Right lobe of liver (tissue), 6 donors: ENCODE measurements at regions not wholly inside any gene's neighbourhood (a gene's known extent, or its start where the extent isn't known, plus 50 kb on each side); places are given as distances from the start of the nearest gene placed in this dataset.

Source experiments
- ATAC-seq, 4 donors: fragments of 200-7000 bp; cut with Tn5 transposase; one replicate each; pipeline ENCODE4 v1.9.1; 2020; ENCODE audit warnings: mild to moderate bottlenecking in 4 of 4, moderate library complexity in 4 of 4
- DNase-seq, 3 donors: peaks; one replicate each; pipeline ENCODE4 v3.0.0-alpha.2; 2020
- H3K27ac ChIP-seq, 3 donors: fragments of 200-600 bp; one replicate each; pipeline ENCODE4 v1.8.0; 2022
- H3K27me3 ChIP-seq, 2 donors: fragments of 200-600 bp; one replicate each; pipeline ENCODE4 v1.8.0; 2022
- H3K36me3 ChIP-seq, 4 donors: fragments of 200-600 bp; sonication (generic) in 1 of 4; one replicate each; pipeline versions ENCODE4 v1.5.1 to v1.8.0; 2017 to 2022; ENCODE audit warnings: control low read depth in 1 of 4
- H3K4me1 ChIP-seq, 4 donors: fragments of 200-600 bp; sonication (generic) in 1 of 4; one replicate each; pipeline versions ENCODE4 v1.5.1 to v1.8.0; 2017 to 2022; ENCODE audit warnings: control low read depth in 1 of 4
- H3K4me3 ChIP-seq, 3 donors: fragments of 200-600 bp; one replicate each; pipeline ENCODE4 v1.8.0; 2022
- H3K9me3 ChIP-seq, 4 donors: fragments of 200-600 bp; sonication (generic) in 1 of 4; one replicate each; pipeline versions ENCODE4 v1.5.1 to v1.8.0; 2017 to 2022; ENCODE audit warnings: control low read depth in 1 of 4
- POLR2A ChIP-seq: fragments of 450-650 bp; IDR thresholded peaks from one replicate; pipeline ENCODE4 v1.6.1; 2017; ENCODE audit warnings: antibody characterized with exemption, mild to moderate bottlenecking
- WGBS: methylation state at CpG from one replicate; pipeline ENCODE4 v1.1.6; 2018; ENCODE audit warnings: low coverage, low lambda C conversion rate; ENCODE audit not compliant: insufficient coverage; ENCODE audit errors: missing lambda C conversion rate; 5-methylcytosine and 5-hydroxymethylcytosine counted together
- intact Hi-C, 2 donors: fragments of 100-400 bp; cut with DNase I; formaldehyde crosslinking; loops; one replicate each; pipeline versions ENCODE4 v1.11.2 to v1.14.1; 2022
- TF ChIP-seq, protein P1 (sequence below), 4 donors: fragments of 200-600 bp in 3 of 4; fragments of 450-650 bp in 1 of 4; IDR thresholded peaks; one replicate each; pipeline versions ENCODE4 v1.5.1 to v1.8.0; 2016 to 2022; ENCODE audit warnings: antibody characterized with exemption in 4 of 4, mild to moderate bottlenecking in 2 of 4
- donor health status: DM: no; HTN: yes; CAD: no.
- donor health status: DM: no; HTN: no; CAD: no.
- donor health status: DM: no; HTN: no; CAD: no.
- donor health status: DM: no; HTN: yes; CAD: no.
- donor health status: DM: no; HTN: yes; CAD: no.

GRCh38 chr14:66072190-66073084, 413.7 kb upstream of the CCDC196 start:
- H3K36me3 ChIP-seq, result no peaks in the 10 kb centered on the region
- ATAC-seq (no peak), DNase-seq (no peak)
- H3K27me3 ChIP-seq, result no peaks in the 10 kb centered on the region
- H3K9me3 ChIP-seq, result no peaks in the 10 kb centered on the region
- 78% methylated on average over 5 of the region's 5 CpGs for WGBS
- TF ChIP-seq POLR2A, result no peak
- TF ChIP-seq, protein P1, sequence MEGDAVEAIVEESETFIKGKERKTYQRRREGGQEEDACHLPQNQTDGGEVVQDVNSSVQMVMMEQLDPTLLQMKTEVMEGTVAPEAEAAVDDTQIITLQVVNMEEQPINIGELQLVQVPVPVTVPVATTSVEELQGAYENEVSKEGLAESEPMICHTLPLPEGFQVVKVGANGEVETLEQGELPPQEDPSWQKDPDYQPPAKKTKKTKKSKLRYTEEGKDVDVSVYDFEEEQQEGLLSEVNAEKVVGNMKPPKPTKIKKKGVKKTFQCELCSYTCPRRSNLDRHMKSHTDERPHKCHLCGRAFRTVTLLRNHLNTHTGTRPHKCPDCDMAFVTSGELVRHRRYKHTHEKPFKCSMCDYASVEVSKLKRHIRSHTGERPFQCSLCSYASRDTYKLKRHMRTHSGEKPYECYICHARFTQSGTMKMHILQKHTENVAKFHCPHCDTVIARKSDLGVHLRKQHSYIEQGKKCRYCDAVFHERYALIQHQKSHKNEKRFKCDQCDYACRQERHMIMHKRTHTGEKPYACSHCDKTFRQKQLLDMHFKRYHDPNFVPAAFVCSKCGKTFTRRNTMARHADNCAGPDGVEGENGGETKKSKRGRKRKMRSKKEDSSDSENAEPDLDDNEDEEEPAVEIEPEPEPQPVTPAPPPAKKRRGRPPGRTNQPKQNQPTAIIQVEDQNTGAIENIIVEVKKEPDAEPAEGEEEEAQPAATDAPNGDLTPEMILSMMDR (IDR thresholded peaks at IDR 0.05), result no peak
- H3K4me1 ChIP-seq, result no peaks in the 10 kb centered on the region
- H3K27ac ChIP-seq, result no peak overlapping the region
- intact Hi-C loops, result no loop called here
- H3K4me3 ChIP-seq, result no peak overlapping the region

DNA sequence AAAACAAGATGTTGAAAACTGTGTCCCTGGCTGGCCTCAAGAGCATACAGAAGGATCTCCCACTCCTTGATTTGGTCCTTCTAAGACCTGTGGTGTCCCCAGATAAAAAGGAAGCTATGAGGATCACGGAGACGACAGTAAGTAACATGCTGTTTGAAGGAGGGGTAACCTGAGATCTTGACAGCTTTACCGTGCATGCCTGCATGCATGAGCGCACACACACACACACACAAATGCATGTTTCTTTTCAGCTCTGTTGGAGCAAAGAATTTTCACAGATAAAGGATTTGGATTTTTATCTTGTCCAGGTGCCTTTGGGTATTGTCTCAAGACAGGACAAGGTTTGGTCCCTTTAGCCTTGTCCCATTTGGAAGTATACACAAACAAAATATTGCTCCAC, 411.6 kb upstream of the CCDC196 start:
- Histone ChIP-seq H3K4me3 (no peak overlapping the region), H3K27ac (no peak overlapping the region), H3K27me3 (no peaks in the 10 kb centered on the region), H3K4me1 (no peaks in the 10 kb centered on the region), H3K9me3 (no peaks in the 10 kb centered on the region), H3K36me3 (no peaks in the 10 kb centered on the region)
- no peak for TF ChIP-seq POLR2A
- TF ChIP-seq, protein P1 (IDR thresholded peaks at IDR 0.05), result no peak
- 69% methylated on average over 4 of the region's 4 CpGs for WGBS
- intact Hi-C loops, result no loop called here
- DNase-seq (no peak), ATAC-seq (no peak)

DNA sequence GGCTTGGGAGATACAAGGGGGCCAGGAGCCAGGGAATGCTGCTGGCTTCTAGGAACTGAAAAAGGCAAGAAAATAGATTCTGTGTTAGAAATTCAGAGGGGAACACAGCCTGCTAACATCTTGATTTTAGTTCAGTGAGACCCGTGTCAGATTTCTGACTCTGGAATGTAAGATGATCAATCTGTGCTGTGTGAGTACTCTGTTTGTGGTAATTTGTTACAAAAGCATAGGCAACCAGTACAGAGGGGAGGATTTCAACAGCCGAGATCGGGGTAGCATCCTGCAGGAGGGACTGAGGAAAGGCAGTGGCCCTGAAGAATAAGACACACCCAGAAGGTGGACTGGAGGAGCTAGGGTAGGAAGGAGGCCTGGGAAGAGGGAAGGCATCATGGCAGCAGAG, 410.0 kb upstream of the CCDC196 start:
- H3K27me3 ChIP-seq, result no peaks in the 10 kb centered on the region
- TF ChIP-seq POLR2A, result no peak
- TF ChIP-seq, protein P1 (IDR thresholded peaks at IDR 0.05), result no peak
- no peak for DNase-seq
- no peak for ATAC-seq
- H3K4me3 ChIP-seq, result no peak overlapping the region
- intact Hi-C loops, result no loop called here
- no peaks in the 10 kb centered on the region for H3K4me1 ChIP-seq
- H3K27ac ChIP-seq, result no peak overlapping the region
- WGBS, result 60% methylated on average over 2 of the region's 3 CpGs
- no peaks in the 10 kb centered on the region for H3K9me3 ChIP-seq
- no peaks in the 10 kb centered on the region for H3K36me3 ChIP-seq

DNA sequence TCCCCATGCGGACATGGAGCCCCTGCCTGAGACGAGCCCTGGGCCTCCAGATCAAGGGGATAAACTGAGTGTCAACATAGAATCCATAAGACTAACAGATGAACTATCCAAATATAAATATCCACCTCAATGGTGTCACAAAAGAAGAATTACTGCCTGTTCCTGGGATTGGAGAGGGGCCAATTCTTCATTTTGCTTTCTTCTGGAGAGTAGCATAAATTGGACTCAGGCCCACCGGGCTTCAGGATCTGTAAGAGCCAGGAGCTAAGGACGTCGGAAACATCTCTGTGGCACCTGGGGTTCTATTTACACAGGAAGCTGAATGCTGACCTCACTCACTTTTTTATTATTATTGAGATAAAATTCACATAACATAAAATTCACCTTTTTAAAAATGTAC, 408.2 kb upstream of the CCDC196 start:
- Histone ChIP-seq H3K27me3 (no peaks in the 10 kb centered on the region), H3K9me3 (no peaks in the 10 kb centered on the region), H3K4me1 (no peaks in the 10 kb centered on the region), H3K27ac (no peak overlapping the region), H3K36me3 (no peaks in the 10 kb centered on the region), H3K4me3 (no peak overlapping the region)
- no peak for DNase-seq
- ATAC-seq, result no peak
- TF ChIP-seq POLR2A, result no peak
- TF ChIP-seq, protein P1 (IDR thresholded peaks at IDR 0.05), result no peak
- intact Hi-C loops, result no loop called here
- WGBS, result 63% methylated on average over 3 of the region's 5 CpGs
